H9 (cell line): ENCODE measurements at regions not wholly inside any gene's neighbourhood (a gene's known extent, or its start where the extent isn't known, plus 50 kb on each side); places are given as distances from the start of the nearest gene placed in this dataset.

Experiments
- DNase-seq: peaks from one replicate; pipeline ENCODE4 v3.0.0-alpha.2; 2017
- H2AFZ ChIP-seq: one replicate; pipeline ENCODE4 v1.6.1; 2013; ENCODE audit warnings: mild to moderate bottlenecking, low read length, control low read depth, moderate library complexity
- H2AK5ac ChIP-seq: 2 replicates; pipeline ENCODE4 v1.6.1; 2013; ENCODE audit warnings: low read length, control low read depth, mixed read lengths; ENCODE audit not compliant: insufficient read length
- H2BK120ac ChIP-seq: one replicate; pipeline ENCODE4 v1.6.1; 2013; ENCODE audit warnings: low read depth, mild to moderate bottlenecking, low read length, control low read depth, inconsistent platforms; ENCODE audit not compliant: poor library complexity, severe bottlenecking
- H2BK12ac ChIP-seq: 2 replicates; pipeline ENCODE4 v1.6.1; 2013; ENCODE audit warnings: low read length, control low read depth, mixed read lengths, low read depth; ENCODE audit not compliant: insufficient read length
- H2BK15ac ChIP-seq: 2 replicates; pipeline ENCODE4 v1.6.1; 2013; ENCODE audit warnings: low read depth, low read length, control low read depth
- H2BK20ac ChIP-seq: one replicate; pipeline ENCODE4 v1.6.1; 2013; ENCODE audit warnings: low read depth, mild to moderate bottlenecking, low read length, control low read depth, inconsistent platforms; ENCODE audit not compliant: poor library complexity, severe bottlenecking
- H2BK5ac ChIP-seq: 2 replicates; pipeline ENCODE4 v1.6.1; 2013; ENCODE audit warnings: low read length, control low read depth, mixed read lengths; ENCODE audit not compliant: insufficient read length
- H3K14ac ChIP-seq: 2 replicates; pipeline ENCODE4 v1.6.1; 2013; ENCODE audit warnings: low read length, control low read depth; ENCODE audit not compliant: insufficient read depth
- H3K18ac ChIP-seq: 2 replicates; pipeline ENCODE4 v1.6.1; 2013; ENCODE audit warnings: low read depth, mild to moderate bottlenecking, mixed read lengths, low read length, control low read depth; ENCODE audit not compliant: insufficient read length
- H3K23ac ChIP-seq: 2 replicates; pipeline ENCODE4 v1.6.1; 2013; ENCODE audit warnings: low read length, control low read depth, mixed read lengths, low read depth; ENCODE audit not compliant: insufficient read length
- H3K23me2 ChIP-seq: 2 replicates; pipeline ENCODE4 v1.6.1; 2013; ENCODE audit warnings: low read depth, mild to moderate bottlenecking, mixed read lengths, low read length, control low read depth; ENCODE audit not compliant: insufficient read length, poor library complexity, severe bottlenecking
- H3K27ac ChIP-seq: 2 replicates; pipeline ENCODE4 v1.5.1; 2013; ENCODE audit warnings: low read length, control low read depth, mixed read lengths, low read depth; ENCODE audit not compliant: insufficient read length
- H3K27me3 ChIP-seq: 2 replicates; pipeline ENCODE4 v1.6.1; 2013; ENCODE audit warnings: low read length, control low read depth, inconsistent platforms; ENCODE audit not compliant: insufficient read depth
- H3K4ac ChIP-seq: 2 replicates; pipeline ENCODE4 v1.6.1; 2013; ENCODE audit warnings: low read depth, mild to moderate bottlenecking, control low read depth, inconsistent platforms, low read length, moderate library complexity
- H3K4me1 ChIP-seq: 2 replicates; pipeline ENCODE4 v1.6.1; 2013; ENCODE audit warnings: low read length, control low read depth, inconsistent platforms; ENCODE audit not compliant: insufficient read depth
- H3K4me2 ChIP-seq: 2 replicates; pipeline ENCODE4 v1.6.1; 2013; ENCODE audit warnings: low read length, control low read depth, mixed read lengths; ENCODE audit not compliant: insufficient read length, insufficient read depth
- H3K56ac ChIP-seq: 2 replicates; pipeline ENCODE4 v1.6.1; 2013; ENCODE audit warnings: low read depth, mild to moderate bottlenecking, mixed read lengths, low read length, control low read depth; ENCODE audit not compliant: insufficient read length
- H3K79me1 ChIP-seq: 2 replicates; pipeline ENCODE4 v1.6.1; 2013; ENCODE audit warnings: low read depth, mild to moderate bottlenecking, moderate library complexity, low read length, control low read depth, inconsistent platforms; ENCODE audit not compliant: insufficient read depth, poor library complexity, severe bottlenecking
- H3K79me2 ChIP-seq: 2 replicates; pipeline ENCODE4 v1.6.1; 2013; ENCODE audit warnings: low read length, control low read depth, inconsistent platforms; ENCODE audit not compliant: insufficient read depth
- H3K9ac ChIP-seq: 2 replicates; pipeline ENCODE4 v1.6.1; 2013; ENCODE audit warnings: low read length, control low read depth, mixed read lengths; ENCODE audit not compliant: insufficient read length; ENCODE audit errors: extremely low read depth
- H3K9me3 ChIP-seq: one replicate; pipeline ENCODE4 v1.6.1; 2013; ENCODE audit warnings: low read depth, low read length, inconsistent platforms; ENCODE audit not compliant: control insufficient read depth
- H3T11ph ChIP-seq: one replicate; pipeline ENCODE4 v1.6.1; 2013; ENCODE audit warnings: mild to moderate bottlenecking, low read length, control low read depth, inconsistent platforms
- H4K20me1 ChIP-seq: one replicate; pipeline ENCODE4 v1.6.1; 2013; ENCODE audit not compliant: control insufficient read depth, insufficient read length, insufficient read depth
- H4K5ac ChIP-seq: 2 replicates; pipeline ENCODE4 v1.6.1; 2013; ENCODE audit warnings: low read depth, mild to moderate bottlenecking, mixed read lengths, low read length, control low read depth; ENCODE audit not compliant: insufficient read length
- H4K8ac ChIP-seq: replicated peaks from 2 replicates; pipeline ENCODE4 v1.6.1; 2013; ENCODE audit warnings: low read length, control low read depth, mixed read lengths, low read depth; ENCODE audit not compliant: insufficient read length
- H4K91ac ChIP-seq: 2 replicates; pipeline ENCODE4 v1.6.1; 2013; ENCODE audit warnings: low read depth, mild to moderate bottlenecking, moderate library complexity, mixed read lengths, low read length, control low read depth; ENCODE audit not compliant: insufficient read length
- H3K27ac Mint-ChIP-seq, 3 experiments: 2 replicates in 2 of 3; 3 replicates in 1 of 3; pipeline ENCODE4 v1.8.0; 2020 to 2021; ENCODE audit warnings: mixed read lengths in 3 of 3, mild to moderate bottlenecking in 1 of 3, moderate library complexity in 1 of 3
- H3K27me3 Mint-ChIP-seq: 2 replicates; pipeline ENCODE4 v1.8.0; 2021; ENCODE audit warnings: low read depth, mild to moderate bottlenecking, moderate library complexity, mixed read lengths
- H3K36me3 Mint-ChIP-seq, 3 experiments: 2 replicates in 2 of 3; 3 replicates in 1 of 3; pipeline ENCODE4 v1.8.0; 2020 to 2021; ENCODE audit warnings: low read depth in 3 of 3, mixed read lengths in 3 of 3; ENCODE audit not compliant: insufficient read depth in 1 of 3
- H3K4me1 Mint-ChIP-seq, 2 experiments: 2 replicates each; pipeline ENCODE4 v1.8.0; 2020; ENCODE audit warnings: mixed read lengths in 2 of 2
- H3K4me3 Mint-ChIP-seq, 2 experiments: 2 replicates in 1 of 2; 3 replicates in 1 of 2; pipeline ENCODE4 v1.8.0; 2020 to 2021; ENCODE audit warnings: mild to moderate bottlenecking in 2 of 2, mixed read lengths in 2 of 2, moderate library complexity in 1 of 2
- H3K9me3 Mint-ChIP-seq, 2 experiments: 2 replicates in 1 of 2; 3 replicates in 1 of 2; pipeline ENCODE4 v1.8.0; 2020; ENCODE audit warnings: mild to moderate bottlenecking in 2 of 2, mixed read lengths in 2 of 2, moderate library complexity in 1 of 2
- CTCF ChIP-seq: fragments of 200-600 bp; sonication (generic); conservative IDR thresholded peaks from 3 replicates; pipeline ENCODE4 v1.8.0; 2021; ENCODE audit warnings: antibody characterized with exemption, mild to moderate bottlenecking
- WGBS: extraction: QIAGEN DNeasy Blood & Tissue Kit; methylation state at CpG from one replicate; pipeline ENCODE4 v1.1.7; 2013; ENCODE audit warnings: missing lambda C conversion rate, low lambda C conversion rate, mixed read lengths; ENCODE audit not compliant: insufficient read length; ENCODE audit errors: extremely low coverage; 5-methylcytosine and 5-hydroxymethylcytosine counted together

- Histone ChIP-seq H3K9me3 (no peaks in the 10 kb centered on the region), H3K4ac (no peak overlapping the region), H4K20me1 (no peaks in the 10 kb centered on the region), H3K18ac (no peak overlapping the region), H2BK15ac (no peak overlapping the region), H2BK120ac (no peak overlapping the region), H3K9ac (no peak overlapping the region), H2AK5ac (no peak overlapping the region), H3K27ac (no peak overlapping the region), H3K14ac (no peak overlapping the region), H3K4me2 (no peak overlapping the region), H2AFZ (no peak overlapping the region), H3K23me2 (no peaks in the 10 kb centered on the region), H3K79me1 (no peaks in the 10 kb centered on the region), H3K4me1 (no peaks in the 10 kb centered on the region; the same call in 1 of the 2 replicates), H3K79me2 (no peaks in the 10 kb centered on the region), H2BK12ac (no peak overlapping the region), H4K5ac (no peak overlapping the region), H2BK20ac (no peak overlapping the region), H3K27me3 (no peaks in the 10 kb centered on the region), H3K23ac (no peak overlapping the region), H2BK5ac (no peak overlapping the region), H4K91ac (no peak overlapping the region), H3K56ac (no peak overlapping the region), H4K8ac (no peak overlapping the region), H3T11ph (no peak overlapping the region)
- no peaks in the 10 kb centered on the region for H3K9me3 Mint-ChIP-seq
- no peak overlapping the region for H3K4me3 Mint-ChIP-seq
- no peak for DNase-seq
- peaks cover 22 to 34% of the 10 kb centered on the region in 2 experiments for H3K4me1 Mint-ChIP-seq
- no peak overlapping the region for H3K27ac Mint-ChIP-seq
- H3K27me3 Mint-ChIP-seq: no peaks in the 10 kb centered on the region
- no peaks in the 10 kb centered on the region for H3K36me3 Mint-ChIP-seq
- WGBS: no CpG with 5 or more reads among the region's 9 CpGs
- TF ChIP-seq CTCF: no peak
These were observed 292.3 kb upstream of the PITRM1 start for GRCh38 chr10:3464760-3465405.
